ENCODE measurements at regions not wholly inside any gene's neighbourhood (a gene's known extent, or its start where the extent isn't known, plus 50 kb on each side); places are given as distances from the start of the nearest gene placed in this dataset.
"Not testable (repeated sequence)": the region's sequence is repeated elsewhere in the genome, so short reads cannot be mapped to it uniquely, and the experiment has no call there.

GRCh38 chr10:5576780-5577624 lies 52.2 kb downstream of the CALML3 start:
- no peak for DNase-seq (ENCODE audit: low read depth in 4 of 4, low spot score in 3 of 4)

GRCh38 chr10:5580038-5580428 lies 55.3 kb downstream of the CALML3 start:
- DNase-seq (ENCODE audit: low read depth in 4 of 4, low spot score in 3 of 4) = not testable (repeated sequence)

- no peak for DNase-seq (ENCODE audit: low read depth in 4 of 4, low spot score in 3 of 4)
Measured at GRCh38 chr10:5581670-5582566, 57.2 kb downstream of the CALML3 start.

- no peak for DNase-seq (ENCODE audit: low read depth in 4 of 4, low spot score in 3 of 4)
Measured at GRCh38 chr10:5582736-5583135, 58.0 kb downstream of the CALML3 start.

GRCh38 chr10:5583525-5584175 lies 58.9 kb downstream of the CALML3 start:
- peak; percentile 61 to 76 (median 66) for DNase-seq (ENCODE audit: low read depth in 4 of 4, low spot score in 3 of 4)

- no peak for DNase-seq (ENCODE audit: low read depth in 4 of 4, low spot score in 3 of 4)
Measured at GRCh38 chr10:5584895-5585516, 60.2 kb downstream of the CALML3 start.

- no peak for DNase-seq (ENCODE audit: low read depth in 4 of 4, low spot score in 3 of 4)
Measured at GRCh38 chr10:5585517-5586206, 60.9 kb downstream of the CALML3 start.

- DNase-seq (ENCODE audit: low read depth in 4 of 4, low spot score in 3 of 4) = no peak
Measured at GRCh38 chr10:5587151-5588079, 62.7 kb downstream of the CALML3 start.

- no peak for DNase-seq (ENCODE audit: low read depth in 4 of 4, low spot score in 3 of 4)
Measured at GRCh38 chr10:5588080-5588453, 63.3 kb downstream of the CALML3 start.

GRCh38 chr10:5588603-5589002 lies 63.8 kb downstream of the CALML3 start:
- no peak for DNase-seq (ENCODE audit: low read depth in 4 of 4, low spot score in 3 of 4)

Measured in right renal pelvis (tissue), 4 donors.